ENCODE measurements at regions not wholly inside any gene's neighbourhood (a gene's known extent, or its start where the extent isn't known, plus 50 kb on each side); places are given as distances from the start of the nearest gene placed in this dataset.

DNA sequence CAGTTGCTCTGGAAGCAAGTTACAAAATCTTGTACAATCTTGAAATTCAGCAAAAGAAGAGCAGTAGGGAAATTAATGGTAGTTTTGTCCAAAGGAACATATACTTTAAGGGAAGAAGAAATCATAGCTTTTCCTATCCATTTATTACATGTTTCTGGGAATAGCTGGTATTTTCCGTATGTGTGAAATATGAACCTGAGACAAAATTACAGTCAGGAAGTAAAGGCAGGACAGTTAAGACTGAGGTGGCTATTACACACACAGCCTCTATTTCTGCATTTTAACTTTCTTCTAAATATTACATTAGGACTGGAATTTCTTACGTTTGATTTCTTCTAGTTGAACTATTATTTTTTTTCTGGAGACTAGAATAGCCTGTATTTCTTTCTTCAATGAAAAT, 1197.3 kb downstream of the SORCS3 start (continued):
- TF ChIP-seq SUZ12 (IDR thresholded peaks at IDR 0.05; ENCODE audit: low read length) (no peak), RFX5 (IDR thresholded peaks at IDR 0.05; ENCODE audit: borderline replicate concordance, low read depth, low read length) (no peak), BACH1 (IDR thresholded peaks at IDR 0.05; ENCODE audit: low read length) (no peak), JUND (IDR thresholded peaks at IDR 0.05; ENCODE audit: low read length) (no peak), EGR1 (IDR thresholded peaks at IDR 0.05; ENCODE audit: borderline replicate concordance, low read depth, low read length) (no peak)
